Endothelial cell of umbilical vein (primary cell): ENCODE measurements at regions not wholly inside any gene's neighbourhood (a gene's known extent, or its start where the extent isn't known, plus 50 kb on each side); places are given as distances from the start of the nearest gene placed in this dataset.
"Not testable (repeated sequence)": the region's sequence is repeated elsewhere in the genome, so short reads cannot be mapped to it uniquely, and the experiment has no call there.

Experiments used
- CTCF ChIP-seq, 2 donors: IDR thresholded peaks; 1 replicate in 1 of 2; 2 replicates in 1 of 2; pipeline ENCODE4 v1.5.1; 2011; ENCODE audit warnings: low read length in 2 of 2, mild to moderate bottlenecking in 2 of 2, moderate library complexity in 2 of 2, control low read depth in 1 of 2, inconsistent platforms in 1 of 2, low read depth in 1 of 2; ENCODE audit not compliant: insufficient read depth in 1 of 2; ENCODE audit errors: extremely low read depth in 1 of 2
- EZH2 ChIP-seq: IDR thresholded peaks from 2 replicates; pipeline ENCODE4 v1.6.1; 2012; ENCODE audit warnings: borderline replicate concordance, low read depth, mild to moderate bottlenecking, moderate library complexity, low read length, inconsistent platforms; ENCODE audit not compliant: severe bottlenecking
- POLR2A ChIP-seq: IDR thresholded peaks from 2 replicates; pipeline ENCODE4 v1.6.1; 2012; ENCODE audit warnings: low read depth, mild to moderate bottlenecking, control low read depth, low read length
- POLR2AphosphoS5 ChIP-seq: IDR thresholded peaks from 2 replicates; pipeline ENCODE4 v1.6.1; 2012; ENCODE audit warnings: low read depth, mild to moderate bottlenecking, control low read depth, low read length, moderate library complexity; ENCODE audit not compliant: insufficient read depth

GRCh38 chr21:9015483-9016197, 1505.7 kb upstream of the TPTE start:
- TF ChIP-seq CTCF (IDR thresholded peaks at IDR 0.05; ENCODE audit: extremely low read depth in 1 of 2, insufficient read depth in 1 of 2, low read depth in 1 of 2, low read length in 2 of 2); POLR2AphosphoS5; EZH2; POLR2A: not testable (repeated sequence)
